Neural progenitor cell (in vitro differentiated cells): ENCODE measurements at regions not wholly inside any gene's neighbourhood (a gene's known extent, or its start where the extent isn't known, plus 50 kb on each side); places are given as distances from the start of the nearest gene placed in this dataset.

Experiments used
- DNase-seq: peaks from one replicate; pipeline ENCODE4 v3.0.0-alpha.2; 2016; ENCODE audit warnings: low spot score
- H2AFZ ChIP-seq: fragments of 200-600 bp; sonication (generic); replicated peaks from 2 replicates; pipeline ENCODE4 v1.6.1; 2016; ENCODE audit warnings: antibody characterized with exemption
- H3F3A ChIP-seq: fragments of 200-600 bp; sonication (generic); 2 replicates; pipeline ENCODE4 v1.6.1; 2016; ENCODE audit warnings: antibody characterized with exemption, low read depth
- H3K27ac ChIP-seq: fragments of 200-600 bp; sonication (generic); 2 replicates; pipeline ENCODE4 v1.5.1; 2016; ENCODE audit warnings: mild to moderate bottlenecking
- H3K27me3 ChIP-seq: fragments of 200-600 bp; sonication (generic); 2 replicates; pipeline ENCODE4 v1.6.1; 2016; ENCODE audit warnings: mild to moderate bottlenecking, moderate library complexity
- H3K36me3 ChIP-seq: fragments of 200-600 bp; sonication (generic); 2 replicates; pipeline ENCODE4 v1.5.1; 2016
- H3K4me1 ChIP-seq: fragments of 200-600 bp; sonication (generic); 2 replicates; pipeline ENCODE4 v1.6.1; 2016; ENCODE audit warnings: mixed run types
- H3K4me2 ChIP-seq: fragments of 200-600 bp; sonication (generic); 2 replicates; pipeline ENCODE4 v1.6.1; 2016
- H3K4me3 ChIP-seq: fragments of 200-600 bp; sonication (generic); 2 replicates; pipeline ENCODE4 v1.5.1; 2016
- H3K79me2 ChIP-seq: fragments of 200-600 bp; sonication (generic); 2 replicates; pipeline ENCODE4 v1.6.1; 2016; ENCODE audit warnings: low read depth
- H3K9ac ChIP-seq: fragments of 200-600 bp; sonication (generic); 2 replicates; pipeline ENCODE4 v1.6.1; 2016
- H3K9me3 ChIP-seq: fragments of 200-600 bp; sonication (generic); 2 replicates; pipeline ENCODE4 v1.5.1; 2016; ENCODE audit warnings: low read depth
- H4K20me1 ChIP-seq: fragments of 200-600 bp; sonication (generic); 2 replicates; pipeline ENCODE4 v1.6.1; 2016; ENCODE audit warnings: low read depth
- H3K27ac Mint-ChIP-seq: 3 replicates; pipeline ENCODE4 v1.8.0; 2021; ENCODE audit warnings: mixed read lengths
- H3K27me3 Mint-ChIP-seq: 2 replicates; pipeline ENCODE4 v1.8.0; 2022; ENCODE audit warnings: low read depth, mild to moderate bottlenecking, inconsistent platforms, moderate library complexity, mixed read lengths; ENCODE audit not compliant: insufficient read depth
- H3K36me3 Mint-ChIP-seq: 3 replicates; pipeline ENCODE4 v1.8.0; 2021; ENCODE audit warnings: mixed read lengths
- H3K4me1 Mint-ChIP-seq: 3 replicates; pipeline ENCODE4 v1.8.0; 2021; ENCODE audit warnings: mixed read lengths
- H3K4me3 Mint-ChIP-seq: 3 replicates; pipeline ENCODE4 v1.8.0; 2021; ENCODE audit warnings: mild to moderate bottlenecking, moderate library complexity, mixed read lengths
- H3K9me3 Mint-ChIP-seq: 3 replicates; pipeline ENCODE4 v1.8.0; 2020; ENCODE audit warnings: mixed read lengths
- EZH2 ChIP-seq: fragments of 200-600 bp; sonication (generic); IDR thresholded peaks from 2 replicates; pipeline ENCODE4 v1.6.1; 2017; ENCODE audit warnings: antibody characterized with exemption, mild to moderate bottlenecking, moderate library complexity
- EZH2phosphoT487 ChIP-seq: fragments of 200-600 bp; sonication (generic); IDR thresholded peaks from 2 replicates; pipeline ENCODE4 v1.6.1; 2017; ENCODE audit warnings: antibody characterized with exemption
- TF ChIP-seq, protein P1 (sequence below): fragments of 200-600 bp; sonication (generic); IDR thresholded peaks from 2 replicates; pipeline ENCODE4 v1.5.1; 2017; ENCODE audit warnings: antibody characterized with exemption, mild to moderate bottlenecking

- no peak for DNase-seq
- Histone ChIP-seq H3K27ac (no peak overlapping the region), H3F3A (no peaks in the 10 kb centered on the region), H3K9ac (no peak overlapping the region), H4K20me1 (no peaks in the 10 kb centered on the region), H3K9me3 (no peaks in the 10 kb centered on the region), H3K4me1 (no peaks in the 10 kb centered on the region), H2AFZ (no peak overlapping the region), H3K79me2 (no peaks in the 10 kb centered on the region), H3K36me3 (no peaks in the 10 kb centered on the region), H3K4me2 (no peak overlapping the region), H3K27me3 (no peaks in the 10 kb centered on the region), H3K4me3 (no peak overlapping the region)
- TF ChIP-seq EZH2 = no peak
- no peak for TF ChIP-seq EZH2phosphoT487
- TF ChIP-seq, protein P1, sequence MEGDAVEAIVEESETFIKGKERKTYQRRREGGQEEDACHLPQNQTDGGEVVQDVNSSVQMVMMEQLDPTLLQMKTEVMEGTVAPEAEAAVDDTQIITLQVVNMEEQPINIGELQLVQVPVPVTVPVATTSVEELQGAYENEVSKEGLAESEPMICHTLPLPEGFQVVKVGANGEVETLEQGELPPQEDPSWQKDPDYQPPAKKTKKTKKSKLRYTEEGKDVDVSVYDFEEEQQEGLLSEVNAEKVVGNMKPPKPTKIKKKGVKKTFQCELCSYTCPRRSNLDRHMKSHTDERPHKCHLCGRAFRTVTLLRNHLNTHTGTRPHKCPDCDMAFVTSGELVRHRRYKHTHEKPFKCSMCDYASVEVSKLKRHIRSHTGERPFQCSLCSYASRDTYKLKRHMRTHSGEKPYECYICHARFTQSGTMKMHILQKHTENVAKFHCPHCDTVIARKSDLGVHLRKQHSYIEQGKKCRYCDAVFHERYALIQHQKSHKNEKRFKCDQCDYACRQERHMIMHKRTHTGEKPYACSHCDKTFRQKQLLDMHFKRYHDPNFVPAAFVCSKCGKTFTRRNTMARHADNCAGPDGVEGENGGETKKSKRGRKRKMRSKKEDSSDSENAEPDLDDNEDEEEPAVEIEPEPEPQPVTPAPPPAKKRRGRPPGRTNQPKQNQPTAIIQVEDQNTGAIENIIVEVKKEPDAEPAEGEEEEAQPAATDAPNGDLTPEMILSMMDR = no peak
- Mint-ChIP-seq H3K27ac (no peak overlapping the region), H3K4me1 (no peaks in the 10 kb centered on the region), H3K27me3 (no peaks in the 10 kb centered on the region), H3K4me3 (no peak overlapping the region), H3K9me3 (no peaks in the 10 kb centered on the region), H3K36me3 (no peaks in the 10 kb centered on the region)
Observed at GRCh38 chr7:130951976-130952876, 218.2 kb upstream of the KLF14 start.

GRCh38 chr7:130953196-130953595, 219.2 kb upstream of the KLF14 start:
- no peak for TF ChIP-seq EZH2
- TF ChIP-seq, protein P1 = no peak
- TF ChIP-seq EZH2phosphoT487 = no peak
- Histone ChIP-seq H3K36me3 (no peaks in the 10 kb centered on the region), H3K4me3 (no peak overlapping the region), H3K4me1 (no peaks in the 10 kb centered on the region), H2AFZ (no peak overlapping the region), H3K9ac (no peak overlapping the region), H3K4me2 (no peak overlapping the region), H4K20me1 (no peaks in the 10 kb centered on the region), H3K27me3 (no peaks in the 10 kb centered on the region), H3K27ac (no peak overlapping the region), H3F3A (no peaks in the 10 kb centered on the region), H3K79me2 (no peaks in the 10 kb centered on the region), H3K9me3 (no peaks in the 10 kb centered on the region)
- Mint-ChIP-seq H3K36me3 (no peaks in the 10 kb centered on the region), H3K9me3 (no peaks in the 10 kb centered on the region), H3K27ac (no peak overlapping the region), H3K4me3 (no peak overlapping the region), H3K27me3 (no peaks in the 10 kb centered on the region), H3K4me1 (no peaks in the 10 kb centered on the region)
- DNase-seq = no peak

DNA sequence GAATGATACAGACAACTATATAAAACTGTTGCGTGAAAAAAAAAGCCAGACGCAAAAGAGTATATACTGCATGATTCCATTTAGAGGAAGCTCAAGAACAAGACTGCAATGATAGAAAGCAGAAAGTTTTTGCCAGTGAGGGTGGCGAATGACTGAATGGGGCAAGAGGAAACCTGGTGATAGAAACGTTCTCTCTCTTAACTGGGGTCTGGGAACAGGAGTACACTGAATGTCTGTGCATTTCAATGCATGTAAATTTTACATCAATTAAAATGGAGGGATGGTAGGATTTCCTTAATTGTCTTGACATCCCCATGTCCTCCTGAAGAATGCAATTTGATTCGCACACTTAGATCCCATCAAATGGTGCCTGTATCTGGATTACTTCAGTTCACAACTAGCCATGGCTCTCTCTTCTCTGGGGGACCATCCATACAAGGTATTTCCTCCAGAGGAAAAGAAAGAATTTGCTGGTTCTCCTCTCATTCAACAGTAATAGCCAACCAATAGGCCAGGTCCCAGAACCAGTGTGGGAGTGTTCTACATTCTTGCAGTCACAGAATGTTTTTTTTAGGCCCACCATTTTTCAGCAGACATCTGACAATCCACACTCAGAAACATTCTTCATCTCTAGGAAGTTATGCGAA, 221.0 kb upstream of the KLF14 start:
- H3K4me2 ChIP-seq = no peak overlapping the region
- H3K9me3 Mint-ChIP-seq = no peaks in the 10 kb centered on the region
- no peak overlapping the region for H3K4me3 ChIP-seq
- no peaks in the 10 kb centered on the region for H3F3A ChIP-seq
- H3K4me3 Mint-ChIP-seq = no peak overlapping the region
- H4K20me1 ChIP-seq = no peaks in the 10 kb centered on the region
- H3K4me1 ChIP-seq = no peaks in the 10 kb centered on the region
- no peak overlapping the region for H3K27ac ChIP-seq
- TF ChIP-seq EZH2phosphoT487 = no peak
- TF ChIP-seq, protein P1 = no peak
- TF ChIP-seq EZH2 = no peak
- H3K36me3 Mint-ChIP-seq = no peaks in the 10 kb centered on the region
- no peaks in the 10 kb centered on the region for H3K9me3 ChIP-seq
- no peaks in the 10 kb centered on the region for H3K36me3 ChIP-seq
- no peaks in the 10 kb centered on the region for H3K79me2 ChIP-seq
- H3K27me3 ChIP-seq = no peaks in the 10 kb centered on the region
- H3K4me1 Mint-ChIP-seq = no peaks in the 10 kb centered on the region
- no peak for DNase-seq
- H3K27ac Mint-ChIP-seq = no peak overlapping the region
- no peak overlapping the region for H3K9ac ChIP-seq
- no peak overlapping the region for H2AFZ ChIP-seq
- no peaks in the 10 kb centered on the region for H3K27me3 Mint-ChIP-seq
